DMS79 treated with DMSO at 0.1 percent for 48 hours (cell line): ENCODE measurements at regions not wholly inside any gene's neighbourhood (a gene's known extent, or its start where the extent isn't known, plus 50 kb on each side); places are given as distances from the start of the nearest gene placed in this dataset.
"Not testable (repeated sequence)": the region's sequence is repeated elsewhere in the genome, so short reads cannot be mapped to it uniquely, and the experiment has no call there.

Source experiments
- DNase-seq: peaks from one replicate; lab custom pipeline; 2025; lab: John Stamatoyannopoulos, UW

GRCh38 chr15:24505216-24505615 is 170.4 kb upstream of the NPAP1 start:
- DNase-seq: not testable (repeated sequence)

GRCh38 chr15:24509714-24510113 is 165.9 kb upstream of the NPAP1 start:
- not testable (repeated sequence) for DNase-seq

- DNase-seq: not testable (repeated sequence)
These were observed 164.0 kb upstream of the NPAP1 start for GRCh38 chr15:24511598-24511997.

GRCh38 chr15:24518772-24519171 is 156.8 kb upstream of the NPAP1 start:
- DNase-seq: not testable (repeated sequence)

GRCh38 chr15:24531235-24531634 is 144.3 kb upstream of the NPAP1 start:
- not testable (repeated sequence) for DNase-seq

GRCh38 chr15:24534032-24534431 is 141.5 kb upstream of the NPAP1 start:
- not testable (repeated sequence) for DNase-seq

GRCh38 chr15:24557281-24557680 is 118.3 kb upstream of the NPAP1 start:
- not testable (repeated sequence) for DNase-seq

- DNase-seq: no peak
These were observed 67.9 kb upstream of the NPAP1 start for GRCh38 chr15:24607636-24608035.

GRCh38 chr15:24617646-24618045 is 57.9 kb upstream of the NPAP1 start:
- DNase-seq: no peak

GRCh38 chr15:24621630-24622215 is 53.9 kb upstream of the NPAP1 start:
- DNase-seq: no peak
